ENCODE measurements at regions not wholly inside any gene's neighbourhood (a gene's known extent, or its start where the extent isn't known, plus 50 kb on each side); places are given as distances from the start of the nearest gene placed in this dataset.
"Not testable (repeated sequence)": the region's sequence is repeated elsewhere in the genome, so short reads cannot be mapped to it uniquely, and the experiment has no call there.

GRCh38 chr10:65033957-65034356 lies 1512.8 kb downstream of the REEP3 start:
- no peak for DNase-seq (ENCODE audit: low read depth)

- no peak for DNase-seq (ENCODE audit: low read depth)
Observed at GRCh38 chr10:65040796-65041195, 1519.6 kb downstream of the REEP3 start.

- DNase-seq (ENCODE audit: low read depth), result no peak
Observed at GRCh38 chr10:65041307-65041706, 1520.1 kb downstream of the REEP3 start.

- DNase-seq (ENCODE audit: low read depth), result no peak
Observed at GRCh38 chr10:65042496-65042895, 1521.3 kb downstream of the REEP3 start.

GRCh38 chr10:65046831-65047230 lies 1525.6 kb downstream of the REEP3 start:
- no peak for DNase-seq (ENCODE audit: low read depth)

GRCh38 chr10:65052111-65052510 lies 1530.9 kb downstream of the REEP3 start:
- not testable (repeated sequence) for DNase-seq (ENCODE audit: low read depth)

GRCh38 chr10:65053397-65053796 lies 1532.2 kb downstream of the REEP3 start:
- not testable (repeated sequence) for DNase-seq (ENCODE audit: low read depth)

- DNase-seq (ENCODE audit: low read depth), result not testable (repeated sequence)
Observed at GRCh38 chr10:65053831-65054351, 1532.7 kb downstream of the REEP3 start.

GRCh38 chr10:65054701-65055100 lies 1533.5 kb downstream of the REEP3 start:
- DNase-seq (ENCODE audit: low read depth), result not testable (repeated sequence)

- no peak for DNase-seq (ENCODE audit: low read depth)
Observed at GRCh38 chr10:65065278-65065677, 1544.1 kb downstream of the REEP3 start.

- no peak for DNase-seq (ENCODE audit: low read depth)
Observed at GRCh38 chr10:65083222-65083621, 1562.0 kb downstream of the REEP3 start.

GRCh38 chr10:65090991-65091390 lies 1569.8 kb downstream of the REEP3 start:
- no peak for DNase-seq (ENCODE audit: low read depth)

GRCh38 chr10:65100146-65100545 lies 1578.9 kb downstream of the REEP3 start:
- DNase-seq (ENCODE audit: low read depth), result no peak

GRCh38 chr10:65100881-65101280 lies 1579.7 kb downstream of the REEP3 start:
- DNase-seq (ENCODE audit: low read depth), result not testable (repeated sequence)

GRCh38 chr10:65110009-65110408 lies 1588.8 kb downstream of the REEP3 start:
- DNase-seq (ENCODE audit: low read depth), result no peak

- DNase-seq (ENCODE audit: low read depth), result not testable (repeated sequence)
Observed at GRCh38 chr10:65111059-65111458, 1589.9 kb downstream of the REEP3 start.

GRCh38 chr10:65112573-65112972 lies 1591.4 kb downstream of the REEP3 start:
- DNase-seq (ENCODE audit: low read depth), result no peak

GRCh38 chr10:65123120-65123519 lies 1601.9 kb downstream of the REEP3 start:
- DNase-seq (ENCODE audit: low read depth), result no peak

GRCh38 chr10:65125212-65125611 lies 1604.0 kb downstream of the REEP3 start:
- DNase-seq (ENCODE audit: low read depth), result no peak

- no peak for DNase-seq (ENCODE audit: low read depth)
Observed at GRCh38 chr10:65126288-65126687, 1605.1 kb downstream of the REEP3 start.

GRCh38 chr10:65128277-65128676 lies 1607.1 kb downstream of the REEP3 start:
- no peak for DNase-seq (ENCODE audit: low read depth)

- no peak for DNase-seq (ENCODE audit: low read depth)
Observed at GRCh38 chr10:65130162-65130758, 1609.1 kb downstream of the REEP3 start.

GRCh38 chr10:65133652-65134051 lies 1612.5 kb downstream of the REEP3 start:
- no peak for DNase-seq (ENCODE audit: low read depth)

- no peak for DNase-seq (ENCODE audit: low read depth)
Observed at GRCh38 chr10:65135508-65135907, 1614.3 kb downstream of the REEP3 start.
